ENCODE measurements at regions not wholly inside any gene's neighbourhood (a gene's known extent, or its start where the extent isn't known, plus 50 kb on each side); places are given as distances from the start of the nearest gene placed in this dataset.

DNA sequence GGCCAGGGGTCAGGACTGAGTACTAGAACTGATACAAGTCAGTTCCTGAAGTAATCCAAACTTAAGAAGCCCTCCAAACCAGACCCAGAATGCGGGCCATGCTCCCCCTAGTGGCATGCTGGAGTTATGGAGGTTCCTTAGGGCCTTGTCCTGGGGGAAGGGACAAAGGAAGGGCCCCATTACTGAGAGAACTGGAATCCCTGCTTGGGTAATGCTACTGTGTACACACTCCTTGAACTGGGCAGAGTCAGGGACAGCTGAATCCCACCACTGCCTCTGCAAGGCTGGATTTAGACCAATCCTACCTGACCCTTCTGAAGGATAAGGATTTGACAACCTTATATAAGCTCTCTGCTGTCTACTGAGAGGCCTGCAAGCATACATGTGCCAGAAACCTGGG, 97.3 kb upstream of the AKIP1 start:
- H3K27ac ChIP-seq (replicated peaks): peak overlapping the region; percentile 57
- no peaks in the 10 kb centered on the region for H3K27me3 ChIP-seq (ENCODE audit: low read depth)
- H3K4me3 ChIP-seq: no peak overlapping the region
- no peaks in the 10 kb centered on the region for H3K9me3 ChIP-seq (replicated peaks)
- H3K4me1 ChIP-seq: peaks cover 53% of the 10 kb centered on the region
- intact Hi-C loops (cut with micrococcal nuclease): loop anchor here (5.0 kb wide), 1 partner anchor 126 kb away; no protein-coding TSS in a partner anchor
- peak; percentile 92 for TF ChIP-seq CTCF (IDR thresholded peaks at IDR 0.05; ENCODE audit: borderline replicate concordance)
- H3K36me3 ChIP-seq: no peaks in the 10 kb centered on the region
- DNase-seq: peak; percentile 66

- intact Hi-C loops (cut with micrococcal nuclease): loop anchor here (5.0 kb wide), 1 partner anchor 127 kb away; no protein-coding TSS in a partner anchor
- peak overlapping the region; percentile 57 for H3K27ac ChIP-seq (replicated peaks)
- no peaks in the 10 kb centered on the region for H3K27me3 ChIP-seq (ENCODE audit: low read depth)
These were observed 96.6 kb upstream of the AKIP1 start for GRCh38 chr11:8814209-8814922.

DNA sequence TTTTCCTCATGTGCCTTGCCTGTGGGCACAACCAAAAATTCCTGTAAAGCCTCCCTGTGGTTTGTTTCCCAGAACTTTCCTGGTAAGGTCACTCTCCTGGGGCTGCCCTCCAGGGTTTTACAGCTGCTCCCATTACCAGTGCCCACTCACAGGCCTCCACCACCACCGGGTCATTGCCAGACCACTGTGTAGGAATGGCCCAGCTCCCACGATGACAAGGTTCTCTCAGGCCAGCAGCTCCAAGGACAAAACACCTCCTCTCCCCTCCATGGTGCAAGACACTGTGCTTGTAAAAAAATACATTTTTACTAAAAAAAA, 96.1 kb upstream of the AKIP1 start:
- Histone ChIP-seq H3K36me3 (no peaks in the 10 kb centered on the region), H3K4me1 (peaks cover 41% of the 10 kb centered on the region), H3K27ac (replicated peaks) (no peak overlapping the region), H3K27me3 (ENCODE audit: low read depth) (no peaks in the 10 kb centered on the region), H3K9me3 (replicated peaks) (no peaks in the 10 kb centered on the region), H3K4me3 (no peak overlapping the region)
- TF ChIP-seq CTCF (IDR thresholded peaks at IDR 0.05; ENCODE audit: borderline replicate concordance): no peak
- intact Hi-C loops (cut with micrococcal nuclease): loop anchor here (5.0 kb wide), 1 partner anchor 128 kb away; no protein-coding TSS in a partner anchor
- no peak for DNase-seq

More at GRCh38 chr11:8814209-8814922, 96.6 kb upstream of the AKIP1 start:
- TF ChIP-seq CTCF (IDR thresholded peaks at IDR 0.05; ENCODE audit: borderline replicate concordance): no peak
- Histone ChIP-seq H3K9me3 (replicated peaks) (no peaks in the 10 kb centered on the region), H3K36me3 (no peaks in the 10 kb centered on the region), H3K4me1 (peaks cover 46% of the 10 kb centered on the region), H3K4me3 (no peak overlapping the region)
- no peak for DNase-seq

GRCh38 chr11:8818421-8818820, 92.6 kb upstream of the AKIP1 start:
- H3K4me3 ChIP-seq: no peak overlapping the region
- no peak overlapping the region for H3K27ac ChIP-seq (replicated peaks)
- H3K9me3 ChIP-seq (replicated peaks): no peaks in the 10 kb centered on the region
- TF ChIP-seq CTCF (IDR thresholded peaks at IDR 0.05; ENCODE audit: borderline replicate concordance): no peak
- DNase-seq: no peak
- H3K36me3 ChIP-seq: no peaks in the 10 kb centered on the region
- H3K27me3 ChIP-seq (ENCODE audit: low read depth): no peaks in the 10 kb centered on the region
- intact Hi-C loops (cut with micrococcal nuclease): no loop called here
- H3K4me1 ChIP-seq: peaks cover 9% of the 10 kb centered on the region

GRCh38 chr11:8820401-8820800, 90.6 kb upstream of the AKIP1 start:
- DNase-seq: no peak
- Histone ChIP-seq H3K27ac (replicated peaks) (no peak overlapping the region), H3K4me3 (no peak overlapping the region), H3K9me3 (replicated peaks) (no peaks in the 10 kb centered on the region), H3K4me1 (no peaks in the 10 kb centered on the region), H3K36me3 (no peaks in the 10 kb centered on the region), H3K27me3 (ENCODE audit: low read depth) (no peaks in the 10 kb centered on the region)
- TF ChIP-seq CTCF (IDR thresholded peaks at IDR 0.05; ENCODE audit: borderline replicate concordance): no peak
- intact Hi-C loops (cut with micrococcal nuclease): no loop called here
